HG03575 (cell line): ENCODE measurements at regions not wholly inside any gene's neighbourhood (a gene's known extent, or its start where the extent isn't known, plus 50 kb on each side); places are given as distances from the start of the nearest gene placed in this dataset.
"Not testable (repeated sequence)": the region's sequence is repeated elsewhere in the genome, so short reads cannot be mapped to it uniquely, and the experiment has no call there.

Experiments
- ATAC-seq: cut with Tn5 transposase; IDR thresholded peaks from one replicate; pipeline ENCODE4 v1.9.1; 2021; ENCODE audit not compliant: unreplicated experiment, insufficient number of reproducible peaks, low FRiP score; ENCODE audit errors: extremely low read depth

DNA sequence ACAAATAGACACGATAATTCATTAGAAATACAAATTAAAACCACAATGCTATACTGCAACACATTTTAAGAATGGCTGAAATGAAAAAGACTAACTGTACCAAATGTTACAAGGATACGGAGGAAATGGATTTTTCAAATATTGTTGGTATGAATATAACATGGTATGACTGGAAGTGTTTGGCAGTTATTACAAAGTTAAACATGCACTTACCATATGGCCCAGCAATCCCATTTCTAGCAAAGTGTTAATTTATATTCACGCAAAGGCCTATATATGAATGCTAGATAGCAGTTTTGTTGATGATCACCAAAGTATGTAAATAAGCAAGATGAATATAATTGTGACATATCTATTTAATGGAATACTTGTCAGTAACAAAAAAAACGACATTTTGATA lies 497.8 kb upstream of the FSIP2 start:
- ATAC-seq = no peak

DNA sequence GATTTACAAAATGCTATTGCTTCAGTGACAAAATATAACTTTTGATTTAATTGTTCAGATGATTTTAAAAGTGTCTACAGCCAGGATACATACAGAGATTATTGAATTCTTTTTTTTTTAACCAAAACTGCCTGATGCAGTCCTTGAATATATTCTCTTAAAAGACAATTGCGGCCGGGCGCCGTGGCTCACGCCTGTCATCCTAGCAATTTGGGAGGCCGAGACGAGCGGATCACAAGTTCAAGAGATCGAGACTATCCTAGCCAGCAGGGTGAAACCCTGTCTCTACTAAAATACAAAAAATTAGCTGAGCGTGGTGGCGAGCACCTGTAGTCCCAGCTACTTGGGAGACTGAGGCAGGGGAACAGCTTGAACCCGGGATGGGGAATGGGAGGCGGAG lies 497.0 kb upstream of the FSIP2 start:
- no peak for ATAC-seq

DNA sequence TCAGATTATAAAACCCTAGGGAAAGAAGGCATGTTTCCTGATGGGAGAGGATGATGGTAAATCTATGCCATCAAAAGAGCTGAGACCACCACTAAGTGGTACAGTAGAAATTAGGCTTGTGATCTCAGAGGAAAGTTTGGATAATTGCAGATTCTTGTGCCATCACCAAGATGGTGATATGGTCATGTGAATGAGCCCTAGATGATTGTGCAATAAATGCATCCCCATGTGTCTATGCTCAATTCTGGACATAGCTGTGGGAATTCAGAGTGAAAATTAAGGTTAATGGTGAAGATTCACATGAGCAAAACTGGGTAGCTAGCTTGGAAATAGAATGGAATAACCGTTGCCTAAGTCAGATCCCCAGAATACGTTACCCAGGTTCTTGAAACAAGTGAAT lies 496.1 kb upstream of the FSIP2 start:
- ATAC-seq = no peak

DNA sequence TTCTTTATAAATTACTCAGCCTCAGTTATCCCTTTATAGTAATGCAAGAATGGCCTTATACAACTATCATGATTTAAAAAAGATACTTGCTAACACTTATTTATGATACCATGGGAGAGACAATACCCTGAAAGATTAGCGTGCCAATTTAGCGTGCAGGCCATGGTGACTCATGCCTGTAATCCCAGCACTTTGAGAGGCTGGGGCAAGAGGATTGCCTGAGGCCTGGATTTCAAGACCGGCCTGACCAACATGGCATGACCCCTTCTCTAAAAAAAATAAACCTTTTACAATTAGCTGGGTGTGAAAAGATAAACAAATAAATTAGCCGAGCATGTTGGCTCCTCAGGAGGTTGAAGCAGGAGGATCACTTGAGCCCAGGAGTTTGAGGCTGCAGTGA lies 493.4 kb upstream of the FSIP2 start:
- no peak for ATAC-seq

DNA sequence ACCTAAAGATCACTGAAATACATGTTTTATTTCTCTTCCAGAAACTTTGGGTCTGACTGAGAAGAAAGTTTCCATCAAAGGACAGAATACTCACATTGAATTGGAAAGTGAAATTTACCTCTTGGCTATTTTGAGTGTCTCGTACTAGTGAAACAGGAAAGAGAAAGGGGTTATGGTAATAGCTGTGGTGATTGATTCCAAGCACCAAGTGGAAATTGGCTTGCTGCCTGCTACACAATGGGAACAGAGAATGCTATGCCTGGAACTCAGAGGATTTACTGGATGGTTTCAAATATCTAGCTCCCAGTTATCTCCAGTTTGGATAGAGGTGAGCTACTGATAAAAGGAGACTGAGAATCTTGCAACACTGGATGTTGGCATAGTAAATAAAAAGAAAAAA lies 492.8 kb upstream of the FSIP2 start:
- no peak for ATAC-seq

DNA sequence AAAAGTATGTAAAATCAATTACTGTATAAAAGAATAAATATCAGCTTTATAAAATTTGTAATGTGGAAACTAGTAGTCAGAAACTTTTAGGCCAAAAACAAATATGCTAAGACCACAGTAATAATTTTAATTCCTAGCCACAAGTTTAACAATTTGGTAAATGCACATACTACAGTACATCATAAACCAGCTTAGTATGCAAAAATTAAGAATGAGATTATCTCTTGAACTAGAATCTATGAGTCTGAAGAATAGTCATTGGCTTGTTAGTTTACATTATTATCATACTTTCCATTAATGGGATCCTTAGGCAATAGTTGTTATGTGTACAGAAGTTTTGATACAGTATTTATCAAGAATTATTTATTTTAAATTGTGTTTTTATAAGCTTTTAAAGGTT lies 491.9 kb upstream of the FSIP2 start:
- no peak for ATAC-seq

DNA sequence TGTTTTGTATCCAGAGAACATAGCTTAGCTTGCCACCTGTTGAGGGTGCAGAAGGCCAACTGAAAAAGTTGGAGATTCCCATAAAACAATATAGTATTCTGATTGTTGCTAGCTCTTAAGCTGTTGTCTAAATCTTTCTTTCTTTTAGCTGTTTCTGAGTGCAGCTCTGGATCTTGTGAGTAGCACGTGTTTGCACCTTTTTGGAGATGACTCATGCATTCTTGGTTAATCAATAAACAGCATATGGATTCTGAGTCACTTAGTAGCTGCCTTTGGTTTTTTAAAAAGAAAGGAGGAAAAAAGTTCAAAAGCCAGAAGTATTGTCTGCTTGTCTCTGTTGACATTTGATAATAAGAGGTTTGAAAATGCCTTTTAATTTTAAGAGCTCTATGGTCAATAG lies 483.0 kb upstream of the FSIP2 start:
- ATAC-seq = no peak

DNA sequence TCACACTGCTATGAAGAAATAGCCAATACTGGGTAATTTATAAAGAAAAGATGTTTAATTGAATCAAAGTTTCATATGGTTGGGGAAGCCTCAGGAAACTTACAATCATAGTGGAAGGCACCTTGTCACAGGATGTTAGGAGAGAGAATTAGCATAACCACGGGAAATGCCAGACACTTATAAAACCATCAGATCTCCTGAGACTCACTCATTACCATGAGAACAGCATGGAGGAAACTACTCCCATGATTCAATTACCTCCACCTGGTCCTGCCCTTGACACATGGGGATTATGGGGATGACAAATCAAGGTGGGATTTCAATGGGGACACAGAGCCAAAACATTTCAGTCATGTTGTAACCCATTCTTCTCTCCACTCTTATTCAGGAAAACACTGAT lies 472.9 kb upstream of the FSIP2 start:
- no peak for ATAC-seq

DNA sequence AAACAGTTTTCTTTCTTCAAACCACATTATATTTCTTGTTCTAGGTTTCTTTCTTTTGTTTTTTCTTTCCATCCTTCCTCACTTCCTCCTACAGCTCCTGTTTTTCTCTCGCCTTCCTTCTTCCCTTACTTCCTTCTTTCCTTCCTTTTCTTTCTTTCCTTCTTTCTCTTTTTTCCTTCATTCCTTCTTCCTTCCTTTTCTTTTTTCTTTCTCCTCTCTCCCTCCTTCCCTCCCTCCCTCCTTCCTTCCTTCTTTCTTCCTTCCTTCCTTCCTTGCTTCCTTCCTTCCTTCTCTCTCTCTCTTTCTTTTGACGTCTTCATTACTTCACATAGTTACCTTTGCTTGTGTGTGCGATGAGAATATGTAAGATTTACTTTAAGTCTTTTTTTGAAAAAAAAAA lies 470.0 kb upstream of the FSIP2 start:
- no peak for ATAC-seq

DNA sequence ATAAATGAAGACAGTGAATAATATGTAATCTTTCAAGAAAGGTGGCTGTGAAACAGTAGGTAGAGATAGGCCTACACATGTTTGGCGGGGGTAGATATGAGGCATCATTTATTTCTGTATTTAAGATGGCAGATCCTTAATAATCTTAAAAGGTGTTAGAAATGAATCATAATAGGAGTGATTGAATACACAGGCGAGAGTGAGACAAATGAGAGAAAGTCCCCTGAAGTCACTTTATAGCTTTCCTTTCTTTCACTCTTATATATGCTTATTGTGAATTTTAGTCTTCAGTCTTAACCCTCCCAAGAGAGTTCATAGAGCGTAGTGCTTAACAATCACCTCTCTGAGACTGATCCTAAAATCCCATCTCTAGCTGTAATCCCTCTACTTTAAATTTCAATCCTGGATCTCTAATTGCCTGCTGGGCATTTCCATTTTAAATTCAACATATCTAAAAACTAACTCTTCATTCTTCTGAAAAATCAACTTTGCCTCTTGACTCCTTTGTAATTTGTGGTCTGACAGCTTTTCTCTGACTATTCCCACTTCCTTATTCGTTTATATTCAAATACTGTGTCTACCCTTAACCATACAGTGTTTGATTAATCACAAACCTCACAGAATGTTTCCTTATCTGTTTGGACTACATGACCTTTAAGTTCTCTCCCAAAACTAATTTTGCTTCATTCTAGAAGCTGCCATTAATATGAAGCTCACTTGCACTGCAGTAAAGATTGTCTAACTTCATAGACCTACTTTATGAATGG lies 463.7 kb upstream of the FSIP2 start:
- ATAC-seq = no peak

DNA sequence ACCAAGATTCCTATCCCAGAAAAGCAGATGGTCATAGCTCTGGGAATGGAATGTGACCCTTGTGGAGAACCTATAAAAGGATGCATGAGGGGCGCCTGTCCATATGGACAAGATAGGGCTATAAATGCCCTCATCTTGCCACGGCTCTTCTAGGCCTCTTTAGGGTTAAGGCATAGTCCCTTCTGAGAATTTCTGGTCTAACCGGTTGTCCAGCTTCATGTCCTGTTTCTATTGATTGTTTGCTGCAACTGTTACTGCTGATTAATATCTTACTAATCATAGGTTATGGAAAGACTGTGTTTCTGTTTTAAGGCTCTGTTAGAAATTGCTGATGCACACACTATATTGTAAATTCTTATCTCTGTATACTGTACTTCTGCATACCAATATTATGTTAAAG lies 462.6 kb upstream of the FSIP2 start:
- not testable (repeated sequence) for ATAC-seq

DNA sequence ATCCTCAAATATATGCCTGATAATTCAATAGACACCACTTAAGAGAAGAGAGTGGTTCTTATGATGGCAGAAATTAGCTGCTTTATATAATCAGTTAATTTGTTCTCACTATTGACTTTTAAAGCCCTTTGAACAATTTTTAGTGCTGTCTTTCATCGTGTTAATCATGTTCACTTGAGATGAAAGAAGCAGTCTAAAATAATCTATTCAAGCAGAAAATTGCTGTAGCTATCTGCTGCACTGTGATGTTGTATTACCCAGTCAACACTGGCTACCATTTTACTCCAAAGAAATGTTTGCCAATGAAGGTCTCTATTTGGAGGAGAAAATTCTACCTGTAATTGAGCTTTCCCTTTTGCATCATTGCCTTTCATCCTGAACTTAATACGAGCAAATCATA lies 459.8 kb upstream of the FSIP2 start:
- ATAC-seq = no peak

DNA sequence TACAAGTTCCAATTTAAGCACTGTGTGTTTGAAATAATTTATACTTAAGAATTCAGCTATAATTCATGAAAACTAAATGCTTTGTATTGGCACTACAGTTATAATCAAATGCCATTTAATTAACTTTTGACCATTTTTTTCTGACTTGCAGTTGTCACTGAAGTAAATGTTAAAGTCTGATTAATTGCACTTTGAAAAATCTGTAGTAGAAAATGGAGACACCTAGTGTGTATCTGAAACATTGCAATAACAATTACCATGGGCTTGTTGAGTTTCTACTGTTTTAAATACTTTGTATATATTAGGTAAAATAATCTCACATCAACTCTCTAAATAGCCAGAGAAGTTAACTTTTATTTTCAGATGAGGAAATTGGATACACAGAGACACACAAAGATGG lies 458.6 kb upstream of the FSIP2 start:
- no peak for ATAC-seq

DNA sequence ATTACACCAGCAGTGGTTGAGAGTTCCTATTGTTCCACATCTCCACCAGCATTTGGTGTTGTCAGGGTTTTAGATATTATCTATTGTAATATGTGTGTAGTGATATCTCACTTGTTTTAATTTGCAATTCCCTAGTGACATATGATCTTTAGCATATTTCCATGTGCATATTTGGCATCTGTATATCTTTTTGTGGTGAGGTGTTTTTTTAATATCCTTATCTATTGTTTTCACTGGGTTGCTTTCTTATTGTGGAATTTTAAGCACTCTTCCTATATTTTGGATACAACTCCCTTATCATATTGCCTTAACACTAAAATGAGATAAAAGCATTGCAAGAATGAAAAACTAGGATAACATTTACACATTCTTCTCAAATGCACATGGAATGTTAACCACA lies 453.9 kb upstream of the FSIP2 start:
- ATAC-seq = no peak

DNA sequence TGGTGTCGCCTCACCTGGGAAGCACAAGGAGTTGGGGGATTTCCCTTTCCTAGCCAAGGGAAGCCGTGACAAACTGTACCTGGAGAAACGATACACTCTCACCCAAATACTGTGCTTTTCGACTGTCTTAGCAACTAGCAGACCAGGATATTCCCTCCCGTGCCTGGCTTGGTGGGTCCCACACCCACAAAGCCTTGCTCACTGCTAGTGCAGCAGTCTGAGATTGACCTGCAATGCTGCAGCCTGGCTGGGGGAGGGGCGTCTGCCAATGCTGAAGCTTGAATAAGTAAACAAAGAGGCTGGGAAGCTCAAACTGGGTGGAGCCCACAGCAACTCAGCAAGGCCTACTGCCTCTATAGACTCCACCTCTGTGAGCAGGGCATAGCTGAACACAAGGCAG lies 448.6 kb upstream of the FSIP2 start:
- not testable (repeated sequence) for ATAC-seq

DNA sequence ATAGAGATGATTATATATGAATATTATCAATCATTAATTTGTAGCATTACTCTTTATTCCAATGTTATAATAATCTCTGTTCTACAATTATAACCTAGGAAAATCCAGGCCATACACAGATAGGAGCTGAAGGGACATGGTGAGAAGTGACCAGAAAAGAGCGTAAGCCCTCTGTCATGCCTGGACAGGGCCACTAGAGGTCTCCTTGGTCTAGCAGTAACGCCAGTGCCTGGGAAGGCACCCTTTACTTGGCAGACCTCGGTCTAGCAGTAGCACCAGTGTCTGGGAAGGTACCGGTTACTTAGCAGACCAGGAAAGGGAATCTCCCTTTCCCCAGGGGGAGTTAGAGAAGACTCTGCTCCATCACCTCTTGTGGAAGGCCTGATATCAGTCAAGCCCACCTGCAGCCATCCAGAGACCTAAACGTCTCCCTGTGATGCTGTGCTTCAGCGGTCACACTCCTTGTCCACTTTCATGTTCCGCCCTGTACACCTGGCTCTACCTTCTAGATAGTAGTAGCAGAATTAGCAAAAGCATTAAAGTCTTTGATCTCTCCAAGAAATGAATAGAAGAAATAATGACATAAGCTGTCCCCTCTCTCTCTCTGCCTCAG lies 447.5 kb upstream of the FSIP2 start:
- ATAC-seq = peak; percentile 90

DNA sequence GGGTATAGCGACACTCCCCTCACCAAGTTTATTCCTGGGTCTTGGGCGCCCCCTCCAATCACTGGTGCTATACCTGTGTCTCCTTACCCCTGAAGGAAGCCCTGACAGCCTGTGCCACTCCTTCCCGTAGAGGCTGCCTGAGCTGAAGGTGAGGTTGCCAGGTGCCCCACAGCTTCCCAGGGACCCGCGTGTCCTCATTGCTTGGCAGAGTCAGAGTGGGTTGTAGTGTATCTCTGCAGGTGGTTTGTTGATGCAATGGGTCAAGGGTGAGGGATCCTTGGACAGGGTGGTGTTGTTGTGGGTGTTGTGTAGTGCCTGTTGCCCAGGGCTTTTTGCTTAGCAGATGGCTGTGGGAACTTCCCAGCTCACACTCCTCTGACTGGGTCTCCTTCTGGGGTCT lies 438.7 kb upstream of the FSIP2 start:
- no peak for ATAC-seq

DNA sequence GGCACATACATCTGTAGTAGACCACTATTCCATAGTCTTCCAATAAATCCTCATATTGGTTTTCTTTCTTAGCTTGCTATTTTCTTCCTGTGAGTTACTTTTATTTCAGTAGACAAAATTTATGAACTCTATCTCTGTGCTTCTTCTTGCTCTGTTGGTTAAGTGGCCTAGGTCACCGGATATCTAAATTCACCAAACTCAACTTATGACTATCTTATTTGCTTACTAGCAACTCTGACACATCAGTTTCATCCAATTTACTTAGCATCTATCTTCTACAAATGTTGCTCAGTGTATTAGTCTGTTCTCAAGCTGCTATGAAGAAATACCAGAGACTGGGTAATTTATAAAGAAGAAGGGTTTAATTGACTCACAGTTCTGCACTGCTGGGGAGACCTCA lies 432.5 kb upstream of the FSIP2 start:
- ATAC-seq = no peak

DNA sequence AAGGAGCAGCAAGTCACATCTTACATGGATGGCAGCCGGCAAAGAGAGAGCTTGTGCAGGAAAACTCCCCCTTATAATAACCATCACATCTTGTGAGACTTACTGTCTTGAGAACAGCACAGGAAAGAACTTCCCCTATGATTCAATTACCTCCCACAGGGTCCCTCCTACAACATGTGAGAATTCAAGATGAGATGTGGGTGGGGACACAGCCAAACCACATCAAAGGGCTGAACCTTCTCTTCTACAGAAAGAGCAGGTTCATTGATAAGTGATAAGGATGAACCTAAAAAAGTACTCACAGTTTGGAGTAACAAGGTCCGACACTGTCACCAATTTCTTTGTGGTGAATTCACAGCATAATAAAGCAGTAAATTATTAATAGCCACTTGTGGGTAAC lies 422.2 kb upstream of the FSIP2 start:
- ATAC-seq = peak; percentile 70

DNA sequence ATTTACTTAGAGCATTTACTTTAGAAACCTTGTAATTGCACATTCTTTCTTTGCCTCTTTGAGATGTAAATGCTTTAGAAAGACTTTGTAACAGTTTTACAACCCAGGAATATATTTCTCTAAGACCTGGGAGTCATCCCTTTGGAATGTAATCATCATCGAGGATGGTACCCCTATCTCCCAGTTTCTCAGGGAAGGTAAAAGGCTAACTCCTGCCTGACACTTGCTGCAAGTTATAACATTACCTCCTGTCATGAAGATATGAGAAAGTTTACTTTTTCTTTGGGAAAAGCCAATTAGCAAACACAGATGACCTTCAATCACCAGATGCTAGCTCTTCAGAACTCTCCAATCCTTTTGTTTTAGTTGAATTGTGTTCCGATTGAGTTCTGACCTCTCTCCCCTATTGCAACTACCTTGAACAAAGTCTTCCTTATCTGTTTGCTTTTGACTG lies 420.3 kb upstream of the FSIP2 start:
- ATAC-seq = no peak

DNA sequence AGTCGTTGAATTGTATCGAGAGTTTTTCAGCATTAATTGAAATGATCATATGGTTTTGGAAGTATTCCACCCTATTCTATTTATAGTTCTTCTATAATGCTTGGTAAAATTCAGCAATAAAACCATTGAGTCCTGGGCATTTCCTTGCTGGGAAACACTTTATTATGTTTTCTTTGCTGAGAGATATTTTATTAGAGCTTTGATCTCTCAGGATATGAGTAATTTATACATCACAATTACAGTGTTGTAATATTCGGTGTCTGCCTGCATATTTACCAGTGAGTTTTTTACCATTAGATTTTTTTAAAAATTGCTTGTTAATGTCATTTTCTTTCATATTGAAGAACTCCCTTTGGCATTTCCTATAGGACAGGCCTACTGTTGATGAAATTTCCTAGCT lies 402.7 kb upstream of the FSIP2 start:
- no peak for ATAC-seq
